IMR-90 (cell line): ENCODE measurements at regions not wholly inside any gene's neighbourhood (a gene's known extent, or its start where the extent isn't known, plus 50 kb on each side); places are given as distances from the start of the nearest gene placed in this dataset.

Experiments used
- ATAC-seq: fragments of 200-7000 bp; cut with Tn5 transposase; 2 replicates; pipeline ENCODE4 v1.9.1; 2020; ENCODE audit warnings: low read depth, mild to moderate bottlenecking, moderate library complexity
- BruUV-seq: library from RNA; stranded (reverse); fragments of 400-500 nt; replicated peaks from 2 replicates; lab custom pipeline; 2021; lab: Mats Ljungman, UMichigan
- CTCF ChIA-PET: fragments of 300-600 bp; formaldehyde crosslinking; extraction: SDS; loops from one replicate; lab custom pipeline; 2021; ENCODE audit warnings: antibody characterized with exemption; lab: Yijun Ruan, JAX
- POLR2A ChIA-PET: fragments of 300-600 bp; sonication (Branson Sonifier 250); formaldehyde crosslinking; loops from one replicate; lab custom pipeline; 2022; ENCODE audit warnings: antibody characterized with exemption; ENCODE audit not compliant: unreplicated experiment; lab: Charles Lee
- DNase-seq: peaks from one replicate; pipeline ENCODE4 v3.0.0; 2013
- H2AFZ ChIP-seq: replicated peaks from 2 replicates; pipeline ENCODE3; 2013; ENCODE audit warnings: low read length, mild to moderate bottlenecking; ENCODE audit not compliant: poor library complexity
- H2AK5ac ChIP-seq: 2 replicates; pipeline ENCODE4 v1.6.1; 2013; ENCODE audit warnings: low read depth, low read length, inconsistent platforms
- H2AK9ac ChIP-seq: replicated peaks from 2 replicates; pipeline ENCODE3; 2013; ENCODE audit warnings: mild to moderate bottlenecking, low read depth, low read length, moderate library complexity; ENCODE audit not compliant: poor library complexity
- H2BK120ac ChIP-seq: 2 replicates; pipeline ENCODE4 v1.6.1; 2013; ENCODE audit warnings: low read depth, low read length, inconsistent platforms
- H2BK15ac ChIP-seq: 3 replicates; pipeline ENCODE4 v1.6.1; 2013; ENCODE audit warnings: low read depth, low read length, inconsistent platforms
- H2BK20ac ChIP-seq: 2 replicates; pipeline ENCODE4 v1.6.1; 2013; ENCODE audit warnings: low read depth, mild to moderate bottlenecking, inconsistent platforms, low read length, moderate library complexity
- H2BK5ac ChIP-seq: 2 replicates; pipeline ENCODE4 v1.6.1; 2013; ENCODE audit warnings: mild to moderate bottlenecking, low read depth, low read length, inconsistent platforms; ENCODE audit not compliant: poor library complexity, severe bottlenecking
- H3K14ac ChIP-seq: replicated peaks from 2 replicates; pipeline ENCODE4 v1.6.1; 2013; ENCODE audit warnings: low read depth, low read length, inconsistent platforms
- H3K18ac ChIP-seq: 2 replicates; pipeline ENCODE4 v1.6.1; 2013; ENCODE audit warnings: low read depth, low read length, control low read depth
- H3K23ac ChIP-seq: 2 replicates; pipeline ENCODE4 v1.6.1; 2013; ENCODE audit warnings: low read depth, low read length, inconsistent platforms
- H3K27ac ChIP-seq: 2 replicates; pipeline ENCODE4 v1.5.1; 2013; ENCODE audit warnings: mild to moderate bottlenecking, control low read depth, low read length; ENCODE audit not compliant: insufficient read depth
- H3K27me3 ChIP-seq: 2 replicates; pipeline ENCODE4 v1.6.1; 2013; ENCODE audit warnings: low read length; ENCODE audit not compliant: control insufficient read depth, insufficient read depth
- H3K36me3 ChIP-seq: 2 replicates; pipeline ENCODE4 v1.6.1; 2013; ENCODE audit warnings: low read length, mixed read lengths; ENCODE audit not compliant: control insufficient read depth, insufficient read depth
- H3K4ac ChIP-seq: 2 replicates; pipeline ENCODE4 v1.6.1; 2013; ENCODE audit warnings: low read depth, low read length, inconsistent platforms
- H3K4me1 ChIP-seq: 2 replicates; pipeline ENCODE4 v1.6.1; 2013; ENCODE audit warnings: low read length, mixed read lengths; ENCODE audit not compliant: control insufficient read depth, insufficient read depth
- H3K4me2 ChIP-seq: 2 replicates; pipeline ENCODE4 v1.6.1; 2013; ENCODE audit warnings: low read depth, mild to moderate bottlenecking, control low read depth, low read length, moderate library complexity
- H3K4me3 ChIP-seq: 2 replicates; pipeline ENCODE4 v1.5.1; 2013; ENCODE audit warnings: low read depth, mild to moderate bottlenecking, control low read depth, low read length, moderate library complexity; ENCODE audit not compliant: insufficient read depth
- H3K56ac ChIP-seq: 2 replicates; pipeline ENCODE4 v1.6.1; 2013; ENCODE audit warnings: low read length, inconsistent platforms; ENCODE audit not compliant: insufficient read depth; ENCODE audit errors: extremely low read depth
- H3K79me1 ChIP-seq, 2 experiments: 2 replicates each; pipeline ENCODE4 v1.6.1; 2013; ENCODE audit warnings: low read length in 2 of 2, inconsistent platforms in 1 of 2, low read depth in 1 of 2
- H3K9ac ChIP-seq: 2 replicates; pipeline ENCODE4 v1.6.1; 2013; ENCODE audit warnings: low read depth, low read length, control low read depth
- H3K9me1 ChIP-seq: 2 replicates; pipeline ENCODE4 v1.6.1; 2013; ENCODE audit warnings: low read length, inconsistent platforms; ENCODE audit not compliant: insufficient read depth
- H3K9me3 ChIP-seq: 2 replicates; pipeline ENCODE4 v1.6.1; 2013; ENCODE audit warnings: low read length; ENCODE audit not compliant: control insufficient read depth, insufficient read depth
- H4K20me1 ChIP-seq: 2 replicates; pipeline ENCODE4 v1.6.1; 2013; ENCODE audit warnings: low read length, inconsistent platforms; ENCODE audit not compliant: insufficient read depth
- H4K5ac ChIP-seq: 2 replicates; pipeline ENCODE4 v1.6.1; 2013; ENCODE audit warnings: mild to moderate bottlenecking, low read depth, low read length, control low read depth
- H4K8ac ChIP-seq, 2 experiments: 2 replicates each; pipeline ENCODE4 v1.6.1; 2013; ENCODE audit warnings: low read depth in 2 of 2, low read length in 2 of 2, control low read depth in 1 of 2, inconsistent platforms in 1 of 2
- H4K91ac ChIP-seq: 2 replicates; pipeline ENCODE4 v1.6.1; 2013; ENCODE audit warnings: low read depth, low read length, inconsistent platforms; ENCODE audit not compliant: insufficient read depth
- BHLHE40 ChIP-seq: fragments of 150-350 bp; IDR thresholded peaks from 2 replicates; pipeline ENCODE4 v1.6.1; 2016; ENCODE audit warnings: mild to moderate bottlenecking, low read depth, low read length
- CEBPB ChIP-seq: IDR thresholded peaks from 2 replicates; pipeline ENCODE4 v1.6.1; 2012; ENCODE audit warnings: low read depth, low read length, improper control_type of control experiment
- FOS ChIP-seq: fragments of 150-350 bp; IDR thresholded peaks from 2 replicates; pipeline ENCODE4 v1.6.1; 2016; ENCODE audit warnings: low read depth, low read length
- MAFK ChIP-seq: IDR thresholded peaks from 2 replicates; pipeline ENCODE4 v1.6.1; 2012; ENCODE audit warnings: low read depth, low read length, improper control_type of control experiment
- MXI1 ChIP-seq: IDR thresholded peaks from 2 replicates; pipeline ENCODE4 v1.6.1; 2012; ENCODE audit warnings: low read depth, mild to moderate bottlenecking, low read length, moderate library complexity, borderline replicate concordance
- NFE2L2 ChIP-seq: fragments of 150-350 bp; IDR thresholded peaks from 2 replicates; pipeline ENCODE4 v1.6.1; 2016; ENCODE audit warnings: low read depth, mild to moderate bottlenecking, low read length
- POLR2A ChIP-seq: IDR thresholded peaks from 2 replicates; pipeline ENCODE4 v1.6.1; 2012; ENCODE audit warnings: mild to moderate bottlenecking, low read depth, low read length
- RAD21 ChIP-seq: IDR thresholded peaks from 2 replicates; pipeline ENCODE4 v1.6.1; 2012; ENCODE audit warnings: low read length, improper control_type of control experiment
- RCOR1 ChIP-seq: IDR thresholded peaks from 2 replicates; pipeline ENCODE4 v1.6.1; 2012; ENCODE audit warnings: mild to moderate bottlenecking, low read length, improper control_type of control experiment; ENCODE audit not compliant: insufficient replicate concordance
- RFX5 ChIP-seq: IDR thresholded peaks from 2 replicates; pipeline ENCODE4 v1.8.0; 2012; ENCODE audit warnings: low read depth, mild to moderate bottlenecking, low read length, moderate library complexity
- WGBS, 2 experiments: methylation state at CpG; one replicate each; pipeline versions ENCODE4 v1.1.5 to v1.1.7; 2013; ENCODE audit warnings: missing lambda C conversion rate in 2 of 2; ENCODE audit not compliant: insufficient read length in 1 of 2; ENCODE audit errors: extremely low coverage in 2 of 2; 5-methylcytosine and 5-hydroxymethylcytosine counted together
- dilution Hi-C: fragments of 300-500 bp; cut with HindIII; formaldehyde crosslinking; loops from one replicate; pipeline ENCODE4 v1.14.3; 2018; ENCODE audit warnings: low sequenced_read_pairs; ENCODE audit not compliant: unreplicated experiment
- in situ Hi-C: fragments of 300-500 bp; cut with MboI; formaldehyde crosslinking; loops from 3 replicates; pipeline ENCODE4 v1.14.3; 2019; ENCODE audit warnings: low sequenced_read_pairs, inconsistent platforms, mixed read lengths
- intact Hi-C: fragments of 100-400 bp; cut with micrococcal nuclease; formaldehyde crosslinking; loops from 2 replicates; pipeline ENCODE4 v1.10.0; 2022
- TF ChIP-seq, protein P1 (sequence below): conservative IDR thresholded peaks from 2 replicates; pipeline ENCODE4 v1.5.1; 2012; ENCODE audit warnings: mild to moderate bottlenecking, low read depth, low read length, improper control_type of control experiment
- TF ChIP-seq, protein P2 (sequence below): fragments of 150-350 bp; IDR thresholded peaks from 2 replicates; pipeline ENCODE4 v1.6.1; 2016; ENCODE audit warnings: low read depth, mild to moderate bottlenecking, low read length, moderate library complexity, borderline replicate concordance
- TF ChIP-seq, protein P3 (sequence below): fragments of 150-350 bp; IDR thresholded peaks from 2 replicates; pipeline ENCODE4 v1.6.1; 2017; ENCODE audit warnings: mild to moderate bottlenecking, antibody characterized with exemption, low read length, low read depth

- BruUV-seq: no TSS peak
- Histone ChIP-seq H2BK20ac (no peak overlapping the region), H3K36me3 (no peaks in the 10 kb centered on the region), H3K27me3 (no peaks in the 10 kb centered on the region), H2BK120ac (no peak overlapping the region), H3K56ac (no peak overlapping the region), H3K18ac (no peak overlapping the region), H2BK15ac (no peak overlapping the region), H2AFZ (no peak overlapping the region), H3K4ac (no peak overlapping the region), H3K79me1 (no peaks in the 10 kb centered on the region), H3K9me3 (no peaks in the 10 kb centered on the region), H3K4me1 (peaks cover 6% of the 10 kb centered on the region; the same call in 1 of the 2 replicates), H3K23ac (no peak overlapping the region), H3K9me1 (0 out of 2 replicates have a peak, but pooled peaks cover 5% of the 10 kb centered on the region), H4K8ac (no peak overlapping the region), H3K9ac (no peak overlapping the region), H2BK5ac (no peak overlapping the region), H2AK5ac (no peak overlapping the region; the same call in 1 of the 2 replicates), H3K27ac (no peak overlapping the region), H4K20me1 (no peaks in the 10 kb centered on the region), H4K91ac (no peak overlapping the region), H2AK9ac (no peak overlapping the region), H4K5ac (no peak overlapping the region), H3K4me3 (no peak overlapping the region), H3K4me2 (no peak overlapping the region), H3K14ac (no peak overlapping the region)
- WGBS, 2 experiments: 100% methylated on average over 2 of the region's 7 CpGs; no CpG with 5 or more reads in 1 of the 2 experiments
- in situ Hi-C loops: no loop called here
- dilution Hi-C loops: no loop called here
- intact Hi-C loops: no loop called here
- ChIA-PET POLR2A (no interaction called here), CTCF (no interaction called here)
- TF ChIP-seq RFX5 (no peak), RAD21 (no peak), RCOR1 (no peak), MXI1 (no peak), FOS (no peak), POLR2A (no peak), BHLHE40 (no peak), CEBPB (no peak), NFE2L2 (no peak), MAFK (no peak)
- TF ChIP-seq, protein P1, sequence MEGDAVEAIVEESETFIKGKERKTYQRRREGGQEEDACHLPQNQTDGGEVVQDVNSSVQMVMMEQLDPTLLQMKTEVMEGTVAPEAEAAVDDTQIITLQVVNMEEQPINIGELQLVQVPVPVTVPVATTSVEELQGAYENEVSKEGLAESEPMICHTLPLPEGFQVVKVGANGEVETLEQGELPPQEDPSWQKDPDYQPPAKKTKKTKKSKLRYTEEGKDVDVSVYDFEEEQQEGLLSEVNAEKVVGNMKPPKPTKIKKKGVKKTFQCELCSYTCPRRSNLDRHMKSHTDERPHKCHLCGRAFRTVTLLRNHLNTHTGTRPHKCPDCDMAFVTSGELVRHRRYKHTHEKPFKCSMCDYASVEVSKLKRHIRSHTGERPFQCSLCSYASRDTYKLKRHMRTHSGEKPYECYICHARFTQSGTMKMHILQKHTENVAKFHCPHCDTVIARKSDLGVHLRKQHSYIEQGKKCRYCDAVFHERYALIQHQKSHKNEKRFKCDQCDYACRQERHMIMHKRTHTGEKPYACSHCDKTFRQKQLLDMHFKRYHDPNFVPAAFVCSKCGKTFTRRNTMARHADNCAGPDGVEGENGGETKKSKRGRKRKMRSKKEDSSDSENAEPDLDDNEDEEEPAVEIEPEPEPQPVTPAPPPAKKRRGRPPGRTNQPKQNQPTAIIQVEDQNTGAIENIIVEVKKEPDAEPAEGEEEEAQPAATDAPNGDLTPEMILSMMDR: no peak
- TF ChIP-seq, protein P2, sequence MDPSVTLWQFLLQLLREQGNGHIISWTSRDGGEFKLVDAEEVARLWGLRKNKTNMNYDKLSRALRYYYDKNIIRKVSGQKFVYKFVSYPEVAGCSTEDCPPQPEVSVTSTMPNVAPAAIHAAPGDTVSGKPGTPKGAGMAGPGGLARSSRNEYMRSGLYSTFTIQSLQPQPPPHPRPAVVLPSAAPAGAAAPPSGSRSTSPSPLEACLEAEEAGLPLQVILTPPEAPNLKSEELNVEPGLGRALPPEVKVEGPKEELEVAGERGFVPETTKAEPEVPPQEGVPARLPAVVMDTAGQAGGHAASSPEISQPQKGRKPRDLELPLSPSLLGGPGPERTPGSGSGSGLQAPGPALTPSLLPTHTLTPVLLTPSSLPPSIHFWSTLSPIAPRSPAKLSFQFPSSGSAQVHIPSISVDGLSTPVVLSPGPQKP: no peak
- TF ChIP-seq, protein P3, sequence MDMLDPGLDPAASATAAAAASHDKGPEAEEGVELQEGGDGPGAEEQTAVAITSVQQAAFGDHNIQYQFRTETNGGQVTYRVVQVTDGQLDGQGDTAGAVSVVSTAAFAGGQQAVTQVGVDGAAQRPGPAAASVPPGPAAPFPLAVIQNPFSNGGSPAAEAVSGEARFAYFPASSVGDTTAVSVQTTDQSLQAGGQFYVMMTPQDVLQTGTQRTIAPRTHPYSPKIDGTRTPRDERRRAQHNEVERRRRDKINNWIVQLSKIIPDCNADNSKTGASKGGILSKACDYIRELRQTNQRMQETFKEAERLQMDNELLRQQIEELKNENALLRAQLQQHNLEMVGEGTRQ: no peak
- no peak for DNase-seq
- ATAC-seq: no peak
Observed at GRCh38 chr3:66717806-66718205, 217.0 kb upstream of the LRIG1 start.
